Stimulated activated CD8-positive, alpha-beta memory T cell treated with anti-CD3 and anti-CD28 coated beads, Interleukin-12 subunit alpha, Interleukin-12 subunit beta, amount 100 ng/mL, for 4 hours (primary cell): ENCODE measurements at regions not wholly inside any gene's neighbourhood (a gene's known extent, or its start where the extent isn't known, plus 50 kb on each side); places are given as distances from the start of the nearest gene placed in this dataset.
"Not testable (repeated sequence)": the region's sequence is repeated elsewhere in the genome, so short reads cannot be mapped to it uniquely, and the experiment has no call there.

Experiments used
- DNase-seq: peaks from one replicate; pipeline ENCODE4 v3.0.0-alpha.2; 2020; ENCODE audit warnings: low read depth

DNA sequence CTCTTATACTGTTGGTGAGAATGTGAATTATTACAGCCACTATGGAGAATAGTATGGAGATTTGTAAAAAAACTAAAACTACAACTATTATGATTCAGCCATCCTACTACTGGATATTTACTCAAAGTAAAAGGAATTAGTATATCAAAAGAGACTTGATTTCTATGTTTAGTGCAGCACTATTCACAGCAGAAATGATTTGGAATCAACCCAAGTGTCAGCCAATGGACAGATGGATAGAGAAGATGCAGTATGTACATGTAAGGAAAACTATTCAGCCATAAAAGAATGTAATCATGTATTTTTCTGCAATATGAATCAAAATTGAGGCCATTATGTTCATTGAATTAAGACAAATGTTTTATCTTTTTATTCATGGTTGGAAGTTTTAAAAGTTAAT, 1705.5 kb downstream of the SLITRK1 start:
- no peak for DNase-seq

DNA sequence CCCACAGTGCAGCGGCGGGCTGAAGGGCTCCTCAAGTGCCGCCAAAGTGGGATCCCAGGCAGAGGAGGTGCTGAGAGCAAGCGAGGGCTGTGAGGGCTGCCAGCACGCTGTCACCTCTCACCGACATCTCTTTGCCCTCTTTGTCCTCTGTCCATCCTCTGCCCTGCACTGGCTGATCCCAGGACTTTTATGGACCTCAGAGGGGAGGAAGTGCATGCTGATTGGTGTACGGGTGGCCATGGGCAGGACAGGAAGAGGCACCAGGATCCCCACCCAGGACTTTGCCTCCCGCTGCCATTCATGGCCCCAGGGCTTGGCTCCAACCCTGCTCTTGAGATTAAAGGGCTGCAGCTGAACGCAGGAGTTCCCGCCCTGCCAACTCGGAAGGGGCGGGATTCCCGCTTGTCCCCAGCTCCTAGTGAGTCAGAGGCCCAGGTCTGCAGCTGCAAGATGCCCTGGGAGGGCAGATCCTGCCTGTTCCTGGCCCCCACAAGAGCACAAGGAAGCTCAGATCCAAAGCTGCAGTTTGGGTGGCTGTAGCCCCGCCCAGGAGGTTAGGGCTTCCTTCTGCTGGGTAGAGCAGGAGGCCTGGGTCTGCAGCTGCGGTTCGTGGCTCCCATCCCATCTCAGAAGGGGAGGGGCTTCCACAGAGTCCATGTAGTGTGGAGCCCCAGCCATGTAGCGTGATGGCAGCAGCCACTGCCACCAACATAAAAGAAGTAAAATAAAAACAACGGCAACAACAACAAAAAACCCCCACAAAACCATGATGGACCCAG, 1716.7 kb downstream of the SLITRK1 start:
- DNase-seq = no peak

DNA sequence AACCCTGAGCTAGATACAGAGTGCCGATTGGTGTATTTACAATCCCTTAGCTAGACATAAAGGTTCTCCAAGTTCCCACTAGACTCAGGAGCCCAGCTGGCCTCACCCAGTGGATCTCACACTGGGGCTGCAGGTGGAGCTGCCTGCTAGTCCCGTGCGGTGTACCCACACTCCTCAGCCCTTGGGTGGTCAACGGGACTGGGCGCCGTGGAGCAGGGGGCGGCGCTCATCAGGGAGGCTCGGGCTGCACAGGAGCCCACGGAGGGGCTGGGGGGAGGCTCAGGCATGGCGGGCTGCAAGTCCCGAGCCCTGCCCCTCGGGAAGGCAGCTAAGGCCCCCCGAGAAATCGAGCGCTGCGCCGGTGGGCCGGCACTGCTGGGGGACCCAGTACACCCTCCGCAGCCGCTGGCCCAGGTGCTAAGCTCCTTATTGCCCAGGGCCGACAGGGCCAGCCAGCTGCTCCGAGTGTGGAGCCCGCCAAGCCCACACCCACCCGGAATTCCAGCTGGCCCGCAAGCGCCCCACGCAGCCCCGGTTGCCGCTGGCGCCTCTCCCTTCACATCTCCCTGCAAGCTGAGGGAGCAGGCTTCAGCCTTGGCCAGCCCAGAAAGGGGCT, 1717.4 kb downstream of the SLITRK1 start:
- not testable (repeated sequence) for DNase-seq

DNA sequence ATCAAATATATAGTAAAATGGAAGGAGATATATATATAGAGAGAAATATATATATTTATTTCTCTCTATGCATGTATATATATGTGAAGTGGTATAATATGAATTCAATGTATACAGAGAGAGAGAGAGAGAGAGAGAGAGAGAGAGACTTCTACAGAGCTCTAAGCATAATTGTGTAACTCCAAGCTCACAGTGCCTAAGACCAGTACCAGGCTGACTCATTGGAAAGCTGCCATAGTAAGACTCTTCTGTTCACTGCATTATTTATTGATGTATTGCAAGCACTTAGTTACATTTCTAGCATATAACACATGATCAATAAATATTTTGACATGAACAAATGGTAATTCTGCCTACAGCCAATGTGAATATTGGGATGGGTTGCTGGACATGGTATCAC, 1734.7 kb downstream of the SLITRK1 start:
- no peak for DNase-seq

DNA sequence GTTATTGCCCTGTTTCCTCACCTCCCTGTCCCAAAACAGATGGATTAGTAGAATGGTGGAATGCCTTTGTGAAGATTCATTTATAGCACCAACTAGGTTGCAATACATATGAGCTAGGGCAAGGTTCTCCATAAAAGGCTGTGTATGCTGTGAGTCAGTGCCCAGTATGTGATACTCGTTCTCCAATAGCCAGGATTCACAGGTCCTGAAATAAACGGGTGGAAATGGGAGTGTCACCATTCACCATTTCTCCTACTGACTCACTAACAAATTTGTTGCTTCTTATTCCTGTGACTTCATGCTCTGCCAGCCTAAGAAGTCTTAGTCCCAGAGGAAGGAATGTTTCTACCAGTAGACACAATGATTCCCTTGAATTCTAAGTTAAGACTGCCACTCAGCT, 1745.4 kb downstream of the SLITRK1 start:
- no peak for DNase-seq

DNA sequence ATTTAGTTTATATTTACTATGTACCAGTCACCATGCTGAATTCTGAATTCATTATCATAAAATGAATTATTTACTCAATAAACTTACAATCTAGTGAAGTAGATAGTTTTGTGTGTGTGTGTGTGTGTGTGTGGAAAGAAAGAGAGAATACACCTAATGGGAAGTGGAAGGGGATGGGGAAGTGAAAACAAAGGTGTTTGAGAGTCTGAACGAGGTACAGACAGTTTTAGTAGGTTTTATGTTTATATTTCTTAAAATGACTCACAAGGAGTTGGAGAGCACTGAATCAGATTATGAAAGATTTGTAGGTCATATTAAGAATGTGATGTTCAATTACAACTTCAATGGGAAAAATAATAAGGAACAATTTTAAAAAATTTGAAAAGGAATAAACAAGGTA, 1753.0 kb downstream of the SLITRK1 start:
- no peak for DNase-seq

DNA sequence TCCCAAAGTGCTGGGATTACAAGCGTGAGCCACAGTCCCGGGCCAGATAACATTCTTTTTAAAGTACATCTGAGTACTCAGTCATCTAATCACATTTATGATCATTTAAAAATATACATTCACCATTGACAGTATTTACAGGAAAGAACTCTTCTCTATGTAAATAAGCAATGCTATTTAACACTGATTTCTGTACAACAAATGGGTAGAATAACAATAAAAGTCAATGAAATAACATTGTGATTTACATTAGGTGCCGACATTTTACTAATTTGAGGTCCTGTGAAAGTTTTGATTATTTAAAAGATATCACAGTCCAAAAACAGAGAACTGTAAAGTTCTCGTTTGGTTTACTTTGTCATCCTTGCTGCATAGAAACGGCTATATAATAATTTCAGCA, 1763.7 kb downstream of the SLITRK1 start:
- DNase-seq = no peak

DNA sequence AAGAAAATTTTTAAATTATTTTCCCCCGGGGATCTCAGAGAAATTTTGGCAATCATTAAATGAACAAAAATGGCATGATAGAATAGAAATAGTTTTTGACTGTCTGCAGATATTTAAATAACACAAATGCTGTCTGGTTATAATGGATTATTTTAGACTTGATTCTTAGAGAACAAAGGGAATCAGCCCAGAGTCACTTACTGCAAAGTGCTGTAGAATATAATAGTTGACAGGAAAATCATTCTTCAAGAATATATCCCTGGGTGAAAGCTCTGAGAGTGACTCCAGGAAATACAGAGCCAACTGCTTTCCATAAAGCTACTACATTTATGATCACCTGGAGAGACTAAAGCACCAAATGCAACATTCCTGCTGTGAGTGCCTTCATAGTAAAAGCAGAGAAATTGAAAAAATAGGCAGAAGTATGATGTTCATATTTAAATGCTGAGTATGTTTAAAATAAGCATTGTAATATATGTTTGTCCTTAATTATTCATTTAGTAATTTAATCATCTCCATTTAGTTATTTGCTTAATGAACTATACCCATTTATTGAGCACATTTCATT, 1765.8 kb downstream of the SLITRK1 start:
- no peak for DNase-seq

DNA sequence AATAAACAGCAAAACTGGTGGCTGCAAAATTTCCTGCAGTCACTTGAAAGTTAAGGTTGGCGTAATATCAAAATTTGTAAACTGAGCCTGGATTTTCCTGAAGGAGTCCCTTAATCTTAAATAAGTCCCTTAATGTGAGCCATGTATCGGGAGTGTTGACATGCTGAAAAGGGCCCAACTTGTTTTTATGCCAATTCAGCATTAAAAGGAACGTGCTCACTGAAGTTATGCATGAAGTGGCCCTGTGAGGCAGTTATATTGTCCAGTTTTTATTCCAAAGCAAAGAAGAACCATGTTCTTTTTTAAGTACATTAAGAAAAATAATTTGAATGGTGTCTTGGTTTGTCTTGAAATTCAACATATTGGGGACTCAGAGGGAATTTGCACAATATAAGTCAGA, 1766.9 kb downstream of the SLITRK1 start:
- no peak for DNase-seq

DNA sequence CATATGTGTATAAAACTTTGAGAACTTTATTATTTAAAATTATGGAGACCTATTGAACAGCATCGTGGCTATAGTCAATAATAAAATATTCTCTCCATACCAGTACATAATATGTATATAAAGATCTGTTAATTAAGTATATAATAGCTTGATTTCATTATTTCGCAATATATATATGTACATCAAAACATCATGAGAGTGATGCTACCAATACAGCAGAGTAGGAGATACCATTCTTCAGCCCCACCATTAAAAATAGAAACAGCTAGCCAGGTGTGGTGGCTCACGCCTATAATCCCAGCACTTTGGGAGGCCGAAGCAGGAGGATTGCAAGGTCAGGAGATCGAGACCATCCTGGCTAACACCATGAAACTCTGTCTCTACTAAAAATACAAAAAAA, 1755.3 kb upstream of the SPRY2 start:
- no peak for DNase-seq

DNA sequence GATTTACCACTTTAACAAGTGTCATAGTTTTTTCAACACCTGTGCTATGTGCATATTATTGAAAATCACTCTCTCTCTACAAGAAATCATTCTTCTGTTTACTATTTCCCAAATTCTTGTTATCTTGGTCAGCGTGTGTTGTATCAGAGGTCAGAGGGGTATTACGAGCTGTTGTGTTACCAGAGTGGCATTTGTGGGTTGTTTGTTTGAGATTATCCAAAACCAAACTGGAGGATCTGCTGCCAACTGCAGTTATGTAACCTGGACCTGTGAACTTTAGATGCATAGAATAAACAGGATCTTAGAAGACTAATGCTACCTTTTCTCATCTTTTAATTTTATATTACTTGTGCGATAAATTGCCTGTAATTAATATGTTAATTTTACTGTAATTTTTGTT, 1751.4 kb upstream of the SPRY2 start:
- no peak for DNase-seq

DNA sequence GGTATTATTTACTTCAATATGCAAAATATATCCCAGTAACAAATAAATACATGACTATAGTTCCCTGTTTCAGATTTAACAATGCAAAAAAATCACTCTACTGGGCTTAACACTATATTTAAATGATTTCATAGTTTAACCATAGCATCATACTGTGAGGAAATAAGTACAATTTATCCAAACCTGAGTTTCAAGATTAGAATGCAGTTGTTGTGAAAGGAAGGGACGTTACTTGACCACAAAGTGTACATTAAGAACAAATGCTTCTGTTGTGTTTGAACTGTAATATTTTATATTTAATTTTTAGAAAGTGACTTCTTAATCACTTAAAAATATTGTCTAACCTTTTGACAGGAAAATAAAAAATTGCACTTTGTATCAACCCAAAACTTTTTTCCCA, 1747.9 kb upstream of the SPRY2 start:
- DNase-seq = no peak

DNA sequence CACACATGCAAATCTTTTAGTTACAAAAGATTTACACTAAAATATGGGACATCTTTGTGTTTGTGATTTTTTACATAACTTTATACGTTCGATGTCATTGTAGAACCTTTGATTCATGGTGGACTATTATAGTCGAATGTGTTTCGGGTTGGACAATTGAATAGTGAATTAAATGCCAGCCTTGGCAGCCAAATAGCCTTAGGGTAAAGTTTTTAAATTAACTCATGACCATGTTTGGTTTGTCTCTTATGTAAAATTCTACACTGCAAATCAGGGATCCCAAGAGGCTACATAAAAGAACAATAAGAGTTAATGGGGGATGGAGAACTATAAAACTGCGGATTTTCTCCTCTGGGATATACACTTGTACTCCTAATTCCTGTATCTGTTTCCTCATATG, 1735.6 kb upstream of the SPRY2 start:
- DNase-seq = no peak

DNA sequence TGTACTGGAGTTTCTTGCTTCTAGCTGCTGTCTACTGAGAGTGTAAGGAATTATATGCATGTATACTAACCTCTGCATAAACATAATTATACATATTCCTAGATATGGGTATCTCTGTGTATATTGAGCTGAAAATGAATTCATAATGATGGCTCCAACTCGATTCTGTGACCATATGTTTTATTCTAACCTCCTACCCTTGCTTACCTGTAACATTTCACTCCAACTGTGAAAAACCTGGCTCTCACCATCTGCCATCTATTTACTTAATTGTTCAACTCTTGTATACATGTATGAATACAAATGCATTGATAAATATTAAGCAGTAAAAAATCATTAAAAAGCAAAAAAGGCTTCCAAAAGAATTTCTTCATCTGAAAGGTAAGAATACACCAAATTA, 1729.5 kb upstream of the SPRY2 start:
- DNase-seq = no peak

DNA sequence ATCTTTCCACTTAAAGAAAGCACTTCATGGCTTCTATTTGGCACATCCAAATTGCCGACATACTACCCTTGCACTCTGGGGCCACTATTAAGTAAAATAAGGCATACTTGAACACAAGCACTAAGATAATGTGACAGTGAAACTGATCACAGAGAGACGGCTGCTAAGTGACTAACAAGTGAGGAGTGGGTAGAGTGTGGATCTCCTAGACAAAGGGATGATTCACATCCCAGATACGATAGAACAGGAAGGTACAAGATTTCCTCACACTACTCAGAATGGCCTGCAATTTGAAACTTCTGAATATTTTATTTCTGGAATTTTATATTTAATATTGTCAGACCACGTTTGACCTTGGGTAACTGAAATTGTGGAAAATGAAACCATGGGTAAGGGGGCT, 1721.8 kb upstream of the SPRY2 start:
- no peak for DNase-seq

DNA sequence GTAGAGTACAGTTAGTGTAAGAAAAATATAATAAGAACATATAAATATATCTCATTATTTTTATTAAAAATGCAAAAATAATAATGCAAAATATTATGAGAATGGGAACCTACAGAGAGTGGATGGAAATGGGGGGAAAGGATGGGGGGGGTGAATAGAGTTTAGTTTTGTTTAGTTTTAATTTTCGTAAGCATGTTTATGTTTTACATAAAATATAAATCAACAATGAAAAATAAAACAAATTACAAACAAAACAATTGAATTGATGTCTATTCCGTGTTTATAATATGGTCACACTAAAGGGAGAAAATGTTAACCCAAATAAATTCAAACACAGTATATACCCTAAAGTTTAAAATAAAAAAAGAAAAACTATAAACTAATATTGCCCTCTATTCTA, 1717.4 kb upstream of the SPRY2 start:
- no peak for DNase-seq

DNA sequence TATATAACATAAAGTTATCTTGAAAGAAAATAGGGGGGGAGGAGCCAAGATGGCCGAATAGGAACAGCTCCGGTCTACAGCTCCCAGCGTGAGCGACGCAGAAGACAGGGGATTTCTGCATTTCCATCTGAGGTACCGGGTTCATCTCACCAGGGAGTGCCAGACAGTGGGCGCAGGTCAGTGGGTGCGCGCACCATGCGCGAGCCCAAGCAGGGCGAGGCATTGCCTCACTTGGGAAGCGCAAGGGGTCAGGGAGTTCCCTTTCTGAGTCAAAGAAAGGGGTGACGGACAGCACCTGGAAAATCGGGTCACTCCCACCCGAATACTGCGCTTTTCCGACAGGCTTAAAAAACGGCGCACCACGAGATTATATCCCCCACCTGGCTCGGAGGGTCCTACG, 1704.4 kb upstream of the SPRY2 start:
- DNase-seq = not testable (repeated sequence)

DNA sequence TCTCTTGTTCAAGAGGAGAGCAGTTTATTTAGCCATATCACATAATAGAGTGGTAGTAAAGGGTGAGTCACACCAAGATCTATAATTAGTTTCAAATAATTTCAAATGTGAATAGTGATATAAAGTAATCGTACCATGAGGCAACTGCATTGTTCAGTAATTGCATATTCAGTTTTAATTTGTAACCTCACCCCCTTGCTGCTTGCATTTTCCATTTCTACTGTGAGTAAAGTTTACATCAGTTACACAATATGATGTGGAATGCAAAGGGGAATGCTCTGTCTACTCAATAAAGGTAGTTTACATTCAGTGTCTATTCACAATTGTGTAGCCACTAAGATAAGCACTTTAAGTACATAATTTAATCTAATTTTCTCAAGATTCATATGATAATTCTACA, 1695.7 kb upstream of the SPRY2 start:
- DNase-seq = no peak

DNA sequence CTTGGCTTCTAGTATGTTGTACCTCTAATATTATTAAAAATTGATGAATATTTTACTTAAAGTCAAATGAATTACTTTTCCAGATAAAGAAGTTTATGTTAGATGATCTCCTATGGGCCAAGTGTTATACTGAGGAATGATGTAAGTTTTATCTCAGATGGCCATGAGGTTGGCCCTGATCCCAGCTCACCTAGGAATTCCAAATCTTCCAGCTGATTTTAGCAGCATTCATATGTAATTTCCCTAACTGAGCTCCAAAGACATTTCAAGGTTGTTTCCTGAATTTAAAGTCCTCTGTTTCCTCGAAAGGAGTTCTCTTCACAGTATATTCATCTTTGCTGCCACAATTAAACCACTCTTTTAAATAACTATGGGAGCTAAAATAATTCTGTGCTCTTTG, 1670.4 kb upstream of the SPRY2 start:
- DNase-seq = no peak

DNA sequence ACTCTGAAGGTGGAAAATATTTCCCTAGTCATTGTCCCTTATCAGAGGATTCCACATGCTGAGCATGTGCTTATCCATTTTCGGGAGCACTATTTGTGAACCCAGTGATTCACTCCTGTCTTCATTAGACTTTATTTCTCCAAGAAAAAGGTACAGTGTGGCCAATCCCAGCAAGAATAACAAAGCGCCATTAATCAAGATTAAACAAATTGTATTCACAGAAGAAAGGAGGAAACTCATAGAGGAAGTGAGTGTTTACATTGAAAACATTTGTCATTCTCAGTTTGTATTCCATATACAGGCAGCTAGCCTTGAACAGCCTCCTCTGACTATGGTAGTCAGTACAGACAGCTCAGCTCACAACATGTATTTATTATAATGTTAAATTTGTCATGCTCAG, 1669.9 kb upstream of the SPRY2 start:
- no peak for DNase-seq

DNA sequence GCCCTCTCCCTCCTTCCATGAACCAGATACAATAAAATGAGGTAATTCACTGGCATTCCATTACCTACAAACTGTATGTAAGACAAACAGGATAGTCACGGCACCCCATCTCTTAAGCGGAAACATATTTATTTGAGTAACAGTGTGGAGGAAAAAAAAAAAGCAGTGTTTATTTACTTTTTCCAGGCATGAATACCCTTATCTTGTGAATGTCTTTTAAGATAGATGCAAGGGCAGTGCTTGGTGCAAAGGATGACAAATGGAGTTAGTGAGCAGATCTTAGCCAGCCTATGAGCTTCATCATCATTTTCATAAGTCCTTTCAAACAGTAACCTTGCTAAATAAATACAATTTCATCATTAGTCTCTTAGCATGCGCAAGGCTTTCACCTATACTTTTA, 1661.8 kb upstream of the SPRY2 start:
- no peak for DNase-seq

DNA sequence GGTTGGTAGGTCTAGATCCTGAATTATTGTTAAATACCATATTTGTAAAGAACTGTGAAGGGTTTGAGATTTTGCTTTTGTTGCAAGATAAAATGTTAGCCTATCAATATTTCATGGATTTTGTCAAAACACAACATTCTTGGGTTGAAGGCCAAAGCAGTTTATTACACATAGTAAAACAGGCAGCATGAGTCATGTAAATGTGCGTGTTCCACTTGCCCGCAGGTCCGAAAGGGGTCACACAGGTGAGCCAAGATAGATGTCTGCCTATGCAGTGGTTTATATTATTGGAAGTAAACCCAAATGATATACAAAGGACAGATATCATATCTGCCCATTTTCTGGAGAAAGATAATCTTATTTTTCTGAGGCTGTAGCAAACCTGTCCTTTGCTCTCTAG, 1654.4 kb upstream of the SPRY2 start:
- no peak for DNase-seq

DNA sequence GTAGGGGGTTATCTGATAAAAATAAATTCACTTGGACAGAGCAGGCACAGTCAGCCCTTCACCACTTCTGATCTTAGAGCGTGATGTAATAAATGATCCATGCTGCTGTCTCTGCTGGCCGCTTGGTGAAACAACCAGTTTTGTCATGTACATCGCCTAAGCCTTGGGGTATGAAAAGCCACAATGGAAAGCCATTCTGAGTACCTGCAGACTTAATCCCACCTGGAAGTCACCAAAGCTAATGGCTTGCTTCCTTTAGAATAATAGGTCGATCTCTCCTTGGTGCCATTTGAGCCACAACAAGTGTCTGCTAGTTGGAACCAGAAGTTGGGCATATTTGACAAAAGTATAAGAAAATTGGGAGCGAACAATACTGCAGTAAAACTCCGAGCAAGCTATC, 1649.7 kb upstream of the SPRY2 start:
- no peak for DNase-seq

DNA sequence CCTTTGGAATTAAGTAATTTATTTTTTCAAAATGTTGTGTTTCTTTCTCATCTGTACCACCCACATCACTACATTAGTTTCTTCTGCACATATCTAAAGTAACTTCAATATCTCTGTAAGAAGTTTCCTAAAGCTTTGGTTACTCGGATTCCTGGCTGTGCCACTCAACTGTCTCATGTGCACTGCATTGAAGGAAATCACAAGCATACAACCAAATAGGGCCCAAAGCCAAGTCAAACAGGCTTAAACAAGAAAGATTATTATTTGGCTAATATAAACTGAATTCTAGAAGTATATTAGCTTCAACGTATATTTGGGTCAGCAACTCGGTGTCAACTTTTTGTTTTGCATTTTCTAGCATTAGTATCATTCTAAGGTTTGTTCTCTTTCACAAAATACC, 1647.6 kb upstream of the SPRY2 start:
- no peak for DNase-seq
